GM23338 (cell line): ENCODE measurements at regions not wholly inside any gene's neighbourhood (a gene's known extent, or its start where the extent isn't known, plus 50 kb on each side); places are given as distances from the start of the nearest gene placed in this dataset.

ENCODE experiments used
- ATAC-seq: fragments of 200-7000 bp; cut with Tn5 transposase; 3 replicates; pipeline ENCODE4 v1.9.1; 2020
- DNase-seq: peaks from one replicate; pipeline ENCODE4 v3.0.0-alpha.2; 2015; ENCODE audit warnings: low spot score
- H2AFZ ChIP-seq: fragments of 200-600 bp; sonication (generic); 2 replicates; pipeline ENCODE4 v1.8.0; 2016; ENCODE audit warnings: antibody characterized with exemption, mild to moderate bottlenecking, moderate library complexity
- H3F3A ChIP-seq: fragments of 200-600 bp; sonication (generic); replicated peaks from 2 replicates; pipeline ENCODE4 v1.8.0; 2017; ENCODE audit warnings: antibody characterized with exemption, mixed run types, low read depth
- H3K27ac ChIP-seq: fragments of 200-600 bp; sonication (generic); 2 replicates; pipeline ENCODE4 v1.6.1; 2016; ENCODE audit warnings: low read depth
- H3K27me3 ChIP-seq: fragments of 200-600 bp; sonication (generic); 2 replicates; pipeline ENCODE4 v1.8.0; 2016; ENCODE audit warnings: mild to moderate bottlenecking, mixed run types, moderate library complexity; ENCODE audit not compliant: insufficient read depth
- H3K36me3 ChIP-seq: fragments of 200-600 bp; sonication (generic); 2 replicates; pipeline ENCODE4 v1.8.0; 2016; ENCODE audit warnings: mild to moderate bottlenecking; ENCODE audit not compliant: insufficient read depth
- H3K4me1 ChIP-seq: fragments of 200-600 bp; sonication (generic); 2 replicates; pipeline ENCODE4 v1.8.0; 2016; ENCODE audit warnings: mild to moderate bottlenecking, moderate library complexity; ENCODE audit not compliant: insufficient read depth
- H3K4me2 ChIP-seq: fragments of 200-600 bp; sonication (generic); 2 replicates; pipeline ENCODE4 v1.7.1; 2017; ENCODE audit warnings: mixed run types
- H3K4me3 ChIP-seq: fragments of 200-600 bp; sonication (generic); 2 replicates; pipeline ENCODE4 v1.6.1; 2016; ENCODE audit warnings: mixed run types
- H3K79me2 ChIP-seq: fragments of 200-600 bp; sonication (generic); replicated peaks from 2 replicates; pipeline ENCODE4 v1.8.0; 2017; ENCODE audit warnings: mild to moderate bottlenecking; ENCODE audit not compliant: insufficient read depth
- H3K9me2 ChIP-seq: fragments of 200-600 bp; sonication (generic); 2 replicates; pipeline ENCODE4 v1.8.0; 2017; ENCODE audit not compliant: insufficient read depth
- H4K20me1 ChIP-seq: fragments of 200-600 bp; sonication (generic); replicated peaks from 2 replicates; pipeline ENCODE4 v1.8.0; 2017; ENCODE audit warnings: mild to moderate bottlenecking; ENCODE audit not compliant: insufficient read depth
- H3K27ac Mint-ChIP-seq: 2 replicates; pipeline ENCODE4 v1.8.0; 2020; ENCODE audit warnings: inconsistent platforms, mild to moderate bottlenecking, moderate library complexity, mixed read lengths
- H3K27me3 Mint-ChIP-seq: 3 replicates; pipeline ENCODE4 v1.8.0; 2022; ENCODE audit warnings: low read depth, mild to moderate bottlenecking, moderate library complexity, mixed read lengths, inconsistent platforms; ENCODE audit not compliant: insufficient read depth, poor library complexity
- H3K36me3 Mint-ChIP-seq: 3 replicates; pipeline ENCODE4 v1.8.0; 2021; ENCODE audit warnings: low read depth, mild to moderate bottlenecking, inconsistent platforms, moderate library complexity, mixed read lengths
- H3K4me1 Mint-ChIP-seq: 3 replicates; pipeline ENCODE4 v1.8.0; 2020; ENCODE audit warnings: mild to moderate bottlenecking, inconsistent platforms, mixed read lengths
- H3K4me3 Mint-ChIP-seq: 3 replicates; pipeline ENCODE4 v1.8.0; 2021; ENCODE audit warnings: moderate library complexity, mild to moderate bottlenecking, inconsistent platforms, mixed read lengths
- H3K9me3 Mint-ChIP-seq: 3 replicates; pipeline ENCODE4 v1.8.0; 2020; ENCODE audit warnings: moderate library complexity, mild to moderate bottlenecking, inconsistent platforms, mixed read lengths
- CREB1 ChIP-seq: fragments of 250-450 bp; sonication (Bioruptor Pico); IDR thresholded peaks from 2 replicates; pipeline ENCODE4 v1.5.0; 2020; ENCODE audit warnings: low read depth, mild to moderate bottlenecking, moderate library complexity
- EZH2 ChIP-seq: fragments of 200-600 bp; sonication (generic); IDR thresholded peaks from one replicate; pipeline ENCODE4 v1.8.0; 2017; ENCODE audit warnings: antibody characterized with exemption, mild to moderate bottlenecking, low read depth; ENCODE audit not compliant: unreplicated experiment
- EZH2phosphoT487 ChIP-seq: fragments of 200-600 bp; sonication (generic); IDR thresholded peaks from one replicate; pipeline ENCODE4 v1.8.1; 2018; ENCODE audit warnings: antibody characterized with exemption; ENCODE audit not compliant: unreplicated experiment
- JUNB ChIP-seq: IDR thresholded peaks from one replicate; pipeline ENCODE4 v1.6.1; 2016; ENCODE audit warnings: antibody characterized with exemption; ENCODE audit not compliant: unreplicated experiment
- NANOG ChIP-seq: IDR thresholded peaks from 2 replicates; pipeline ENCODE4 v1.6.1; 2016; ENCODE audit warnings: antibody characterized with exemption, borderline replicate concordance
- POLR2AphosphoS5 ChIP-seq: IDR thresholded peaks from 2 replicates; pipeline ENCODE4 v1.6.1; 2016; ENCODE audit warnings: antibody characterized with exemption, low read depth
- STAT1 ChIP-seq: IDR thresholded peaks from one replicate; pipeline ENCODE4 v1.6.1; 2016; ENCODE audit warnings: antibody characterized with exemption; ENCODE audit not compliant: unreplicated experiment
- ZNF114 ChIP-seq: fragments of 250-450 bp; sonication (Bioruptor Pico); IDR thresholded peaks from 2 replicates; pipeline ENCODE4 v1.5.0; 2020; ENCODE audit warnings: mild to moderate bottlenecking, moderate library complexity
- ZNF331 ChIP-seq: fragments of 250-450 bp; sonication (Bioruptor Pico); IDR thresholded peaks from 2 replicates; pipeline ENCODE4 v1.5.0; 2020; ENCODE audit warnings: low read depth, mild to moderate bottlenecking, moderate library complexity
- TF ChIP-seq, protein P1 (sequence below), 2 experiments: fragments of 200-600 bp in 1 of 2; sonication (generic) in 1 of 2; conservative IDR thresholded peaks; 2 replicates each; pipeline versions ENCODE4 v1.5.1 to v1.6.1; 2016 to 2017; ENCODE audit warnings: antibody characterized with exemption in 2 of 2, low read depth in 2 of 2, mild to moderate bottlenecking in 2 of 2, moderate library complexity in 1 of 2
- TF ChIP-seq, protein P2 (sequence below): IDR thresholded peaks from one replicate; pipeline ENCODE4 v1.6.1; 2018; ENCODE audit warnings: antibody characterized with exemption; ENCODE audit not compliant: unreplicated experiment
- TF ChIP-seq, protein P3 (sequence below): fragments of 250-450 bp; sonication (Bioruptor Pico); IDR thresholded peaks from 2 replicates; pipeline ENCODE4 v1.5.0; 2020; ENCODE audit warnings: mild to moderate bottlenecking, moderate library complexity
- TF ChIP-seq, protein P4 (sequence below): IDR thresholded peaks from 2 replicates; pipeline ENCODE4 v1.6.1; 2016; ENCODE audit warnings: antibody characterized with exemption

DNA sequence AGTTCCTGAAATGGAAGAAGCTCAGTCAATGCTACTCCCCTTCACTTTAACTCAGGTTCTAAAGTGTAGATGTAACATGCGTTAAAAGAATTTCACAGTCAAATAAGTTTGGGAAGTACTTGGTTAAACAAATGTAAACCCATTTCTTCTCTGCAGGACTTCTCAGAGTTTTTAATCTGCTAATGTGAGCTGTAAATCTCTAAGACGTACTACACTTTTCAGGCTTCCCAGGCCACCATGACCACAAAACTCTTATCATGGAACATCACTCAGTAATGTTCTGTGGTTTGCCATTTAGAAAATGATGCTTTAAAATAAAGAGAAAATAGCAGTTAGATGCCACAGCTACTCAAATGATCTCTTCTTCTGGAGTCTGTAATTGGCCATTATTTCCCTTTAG is 104.3 kb downstream of the HHIPL2 start:
- Mint-ChIP-seq H3K4me1 (peaks cover 13% of the 10 kb centered on the region; the same call in 2 of the 3 replicates), H3K27ac (no peak overlapping the region), H3K4me3 (no peak overlapping the region), H3K36me3 (no peaks in the 10 kb centered on the region), H3K27me3 (peaks cover 5% of the 10 kb centered on the region), H3K9me3 (no peaks in the 10 kb centered on the region)
- Histone ChIP-seq H3F3A (no peaks in the 10 kb centered on the region), H4K20me1 (no peaks in the 10 kb centered on the region), H3K27me3 (no peaks in the 10 kb centered on the region), H3K9me2 (peaks cover 2% of the 10 kb centered on the region; the same call in 1 of the 2 replicates), H3K79me2 (no peaks in the 10 kb centered on the region), H3K4me1 (peaks cover 10% of the 10 kb centered on the region; the same call in 1 of the 2 replicates), H2AFZ (peak overlapping the region; percentile 20; the same call in 1 of the 2 replicates), H3K4me3 (no peak overlapping the region), H3K36me3 (no peaks in the 10 kb centered on the region), H3K4me2 (no peak overlapping the region), H3K27ac (no peak overlapping the region)
- ATAC-seq = no peak
- no peak for DNase-seq
- TF ChIP-seq, protein P1, sequence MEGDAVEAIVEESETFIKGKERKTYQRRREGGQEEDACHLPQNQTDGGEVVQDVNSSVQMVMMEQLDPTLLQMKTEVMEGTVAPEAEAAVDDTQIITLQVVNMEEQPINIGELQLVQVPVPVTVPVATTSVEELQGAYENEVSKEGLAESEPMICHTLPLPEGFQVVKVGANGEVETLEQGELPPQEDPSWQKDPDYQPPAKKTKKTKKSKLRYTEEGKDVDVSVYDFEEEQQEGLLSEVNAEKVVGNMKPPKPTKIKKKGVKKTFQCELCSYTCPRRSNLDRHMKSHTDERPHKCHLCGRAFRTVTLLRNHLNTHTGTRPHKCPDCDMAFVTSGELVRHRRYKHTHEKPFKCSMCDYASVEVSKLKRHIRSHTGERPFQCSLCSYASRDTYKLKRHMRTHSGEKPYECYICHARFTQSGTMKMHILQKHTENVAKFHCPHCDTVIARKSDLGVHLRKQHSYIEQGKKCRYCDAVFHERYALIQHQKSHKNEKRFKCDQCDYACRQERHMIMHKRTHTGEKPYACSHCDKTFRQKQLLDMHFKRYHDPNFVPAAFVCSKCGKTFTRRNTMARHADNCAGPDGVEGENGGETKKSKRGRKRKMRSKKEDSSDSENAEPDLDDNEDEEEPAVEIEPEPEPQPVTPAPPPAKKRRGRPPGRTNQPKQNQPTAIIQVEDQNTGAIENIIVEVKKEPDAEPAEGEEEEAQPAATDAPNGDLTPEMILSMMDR (conservative IDR thresholded peaks at IDR 0.05; ENCODE audit: low read depth in 2 of 2) = no peak
- TF ChIP-seq ZNF114 = no peak
- no peak for TF ChIP-seq JUNB
- no peak for TF ChIP-seq NANOG
- no peak for TF ChIP-seq STAT1
- TF ChIP-seq, protein P2, sequence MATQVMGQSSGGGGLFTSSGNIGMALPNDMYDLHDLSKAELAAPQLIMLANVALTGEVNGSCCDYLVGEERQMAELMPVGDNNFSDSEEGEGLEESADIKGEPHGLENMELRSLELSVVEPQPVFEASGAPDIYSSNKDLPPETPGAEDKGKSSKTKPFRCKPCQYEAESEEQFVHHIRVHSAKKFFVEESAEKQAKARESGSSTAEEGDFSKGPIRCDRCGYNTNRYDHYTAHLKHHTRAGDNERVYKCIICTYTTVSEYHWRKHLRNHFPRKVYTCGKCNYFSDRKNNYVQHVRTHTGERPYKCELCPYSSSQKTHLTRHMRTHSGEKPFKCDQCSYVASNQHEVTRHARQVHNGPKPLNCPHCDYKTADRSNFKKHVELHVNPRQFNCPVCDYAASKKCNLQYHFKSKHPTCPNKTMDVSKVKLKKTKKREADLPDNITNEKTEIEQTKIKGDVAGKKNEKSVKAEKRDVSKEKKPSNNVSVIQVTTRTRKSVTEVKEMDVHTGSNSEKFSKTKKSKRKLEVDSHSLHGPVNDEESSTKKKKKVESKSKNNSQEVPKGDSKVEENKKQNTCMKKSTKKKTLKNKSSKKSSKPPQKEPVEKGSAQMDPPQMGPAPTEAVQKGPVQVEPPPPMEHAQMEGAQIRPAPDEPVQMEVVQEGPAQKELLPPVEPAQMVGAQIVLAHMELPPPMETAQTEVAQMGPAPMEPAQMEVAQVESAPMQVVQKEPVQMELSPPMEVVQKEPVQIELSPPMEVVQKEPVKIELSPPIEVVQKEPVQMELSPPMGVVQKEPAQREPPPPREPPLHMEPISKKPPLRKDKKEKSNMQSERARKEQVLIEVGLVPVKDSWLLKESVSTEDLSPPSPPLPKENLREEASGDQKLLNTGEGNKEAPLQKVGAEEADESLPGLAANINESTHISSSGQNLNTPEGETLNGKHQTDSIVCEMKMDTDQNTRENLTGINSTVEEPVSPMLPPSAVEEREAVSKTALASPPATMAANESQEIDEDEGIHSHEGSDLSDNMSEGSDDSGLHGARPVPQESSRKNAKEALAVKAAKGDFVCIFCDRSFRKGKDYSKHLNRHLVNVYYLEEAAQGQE = no peak
- TF ChIP-seq, protein P3, sequence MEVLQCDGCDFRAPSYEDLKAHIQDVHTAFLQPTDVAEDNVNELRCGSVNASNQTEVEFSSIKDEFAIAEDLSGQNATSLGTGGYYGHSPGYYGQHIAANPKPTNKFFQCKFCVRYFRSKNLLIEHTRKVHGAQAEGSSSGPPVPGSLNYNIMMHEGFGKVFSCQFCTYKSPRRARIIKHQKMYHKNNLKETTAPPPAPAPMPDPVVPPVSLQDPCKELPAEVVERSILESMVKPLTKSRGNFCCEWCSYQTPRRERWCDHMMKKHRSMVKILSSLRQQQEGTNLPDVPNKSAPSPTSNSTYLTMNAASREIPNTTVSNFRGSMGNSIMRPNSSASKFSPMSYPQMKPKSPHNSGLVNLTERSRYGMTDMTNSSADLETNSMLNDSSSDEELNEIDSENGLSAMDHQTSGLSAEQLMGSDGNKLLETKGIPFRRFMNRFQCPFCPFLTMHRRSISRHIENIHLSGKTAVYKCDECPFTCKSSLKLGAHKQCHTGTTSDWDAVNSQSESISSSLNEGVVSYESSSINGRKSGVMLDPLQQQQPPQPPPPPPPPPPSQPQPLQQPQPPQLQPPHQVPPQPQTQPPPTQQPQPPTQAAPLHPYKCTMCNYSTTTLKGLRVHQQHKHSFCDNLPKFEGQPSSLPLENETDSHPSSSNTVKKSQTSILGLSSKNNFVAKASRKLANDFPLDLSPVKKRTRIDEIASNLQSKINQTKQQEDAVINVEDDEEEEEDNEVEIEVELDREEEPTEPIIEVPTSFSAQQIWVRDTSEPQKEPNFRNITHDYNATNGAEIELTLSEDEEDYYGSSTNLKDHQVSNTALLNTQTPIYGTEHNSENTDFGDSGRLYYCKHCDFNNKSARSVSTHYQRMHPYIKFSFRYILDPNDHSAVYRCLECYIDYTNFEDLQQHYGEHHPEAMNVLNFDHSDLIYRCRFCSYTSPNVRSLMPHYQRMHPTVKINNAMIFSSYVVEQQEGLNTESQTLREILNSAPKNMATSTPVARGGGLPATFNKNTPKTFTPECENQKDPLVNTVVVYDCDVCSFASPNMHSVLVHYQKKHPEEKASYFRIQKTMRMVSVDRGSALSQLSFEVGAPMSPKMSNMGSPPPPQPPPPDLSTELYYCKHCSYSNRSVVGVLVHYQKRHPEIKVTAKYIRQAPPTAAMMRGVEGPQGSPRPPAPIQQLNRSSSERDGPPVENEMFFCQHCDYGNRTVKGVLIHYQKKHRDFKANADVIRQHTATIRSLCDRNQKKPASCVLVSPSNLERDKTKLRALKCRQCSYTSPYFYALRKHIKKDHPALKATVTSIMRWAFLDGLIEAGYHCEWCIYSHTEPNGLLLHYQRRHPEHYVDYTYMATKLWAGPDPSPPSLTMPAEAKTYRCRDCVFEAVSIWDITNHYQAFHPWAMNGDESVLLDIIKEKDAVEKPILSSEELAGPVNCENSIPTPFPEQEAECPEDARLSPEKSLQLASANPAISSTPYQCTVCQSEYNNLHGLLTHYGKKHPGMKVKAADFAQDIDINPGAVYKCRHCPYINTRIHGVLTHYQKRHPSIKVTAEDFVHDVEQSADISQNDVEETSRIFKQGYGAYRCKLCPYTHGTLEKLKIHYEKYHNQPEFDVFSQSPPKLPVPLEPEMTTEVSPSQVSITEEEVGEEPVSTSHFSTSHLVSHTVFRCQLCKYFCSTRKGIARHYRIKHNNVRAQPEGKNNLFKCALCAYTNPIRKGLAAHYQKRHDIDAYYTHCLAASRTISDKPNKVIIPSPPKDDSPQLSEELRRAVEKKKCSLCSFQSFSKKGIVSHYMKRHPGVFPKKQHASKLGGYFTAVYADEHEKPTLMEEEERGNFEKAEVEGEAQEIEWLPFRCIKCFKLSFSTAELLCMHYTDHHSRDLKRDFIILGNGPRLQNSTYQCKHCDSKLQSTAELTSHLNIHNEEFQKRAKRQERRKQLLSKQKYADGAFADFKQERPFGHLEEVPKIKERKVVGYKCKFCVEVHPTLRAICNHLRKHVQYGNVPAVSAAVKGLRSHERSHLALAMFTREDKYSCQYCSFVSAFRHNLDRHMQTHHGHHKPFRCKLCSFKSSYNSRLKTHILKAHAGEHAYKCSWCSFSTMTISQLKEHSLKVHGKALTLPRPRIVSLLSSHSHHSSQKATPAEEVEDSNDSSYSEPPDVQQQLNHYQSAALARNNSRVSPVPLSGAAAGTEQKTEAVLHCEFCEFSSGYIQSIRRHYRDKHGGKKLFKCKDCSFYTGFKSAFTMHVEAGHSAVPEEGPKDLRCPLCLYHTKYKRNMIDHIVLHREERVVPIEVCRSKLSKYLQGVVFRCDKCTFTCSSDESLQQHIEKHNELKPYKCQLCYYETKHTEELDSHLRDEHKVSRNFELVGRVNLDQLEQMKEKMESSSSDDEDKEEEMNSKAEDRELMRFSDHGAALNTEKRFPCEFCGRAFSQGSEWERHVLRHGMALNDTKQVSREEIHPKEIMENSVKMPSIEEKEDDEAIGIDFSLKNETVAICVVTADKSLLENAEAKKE = no peak
- TF ChIP-seq, protein P4, sequence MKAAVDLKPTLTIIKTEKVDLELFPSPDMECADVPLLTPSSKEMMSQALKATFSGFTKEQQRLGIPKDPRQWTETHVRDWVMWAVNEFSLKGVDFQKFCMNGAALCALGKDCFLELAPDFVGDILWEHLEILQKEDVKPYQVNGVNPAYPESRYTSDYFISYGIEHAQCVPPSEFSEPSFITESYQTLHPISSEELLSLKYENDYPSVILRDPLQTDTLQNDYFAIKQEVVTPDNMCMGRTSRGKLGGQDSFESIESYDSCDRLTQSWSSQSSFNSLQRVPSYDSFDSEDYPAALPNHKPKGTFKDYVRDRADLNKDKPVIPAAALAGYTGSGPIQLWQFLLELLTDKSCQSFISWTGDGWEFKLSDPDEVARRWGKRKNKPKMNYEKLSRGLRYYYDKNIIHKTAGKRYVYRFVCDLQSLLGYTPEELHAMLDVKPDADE = no peak
- TF ChIP-seq EZH2 = no peak
- TF ChIP-seq POLR2AphosphoS5 = no peak
- no peak for TF ChIP-seq EZH2phosphoT487
- no peak for TF ChIP-seq CREB1
- TF ChIP-seq ZNF331 (CRISPR knock-in tag) = no peak
